GM23338 (cell line): ENCODE measurements at regions not wholly inside any gene's neighbourhood (a gene's known extent, or its start where the extent isn't known, plus 50 kb on each side); places are given as distances from the start of the nearest gene placed in this dataset.

Experiments
- ATAC-seq: fragments of 200-7000 bp; cut with Tn5 transposase; 3 replicates; pipeline ENCODE4 v1.9.1; 2020
- DNase-seq: peaks from one replicate; pipeline ENCODE4 v3.0.0-alpha.2; 2015; ENCODE audit warnings: low spot score
- H2AFZ ChIP-seq: fragments of 200-600 bp; sonication (generic); 2 replicates; pipeline ENCODE4 v1.8.0; 2016; ENCODE audit warnings: antibody characterized with exemption, mild to moderate bottlenecking, moderate library complexity
- H3F3A ChIP-seq: fragments of 200-600 bp; sonication (generic); replicated peaks from 2 replicates; pipeline ENCODE4 v1.8.0; 2017; ENCODE audit warnings: antibody characterized with exemption, mixed run types, low read depth
- H3K27ac ChIP-seq: fragments of 200-600 bp; sonication (generic); 2 replicates; pipeline ENCODE4 v1.6.1; 2016; ENCODE audit warnings: low read depth
- H3K27me3 ChIP-seq: fragments of 200-600 bp; sonication (generic); 2 replicates; pipeline ENCODE4 v1.8.0; 2016; ENCODE audit warnings: mild to moderate bottlenecking, mixed run types, moderate library complexity; ENCODE audit not compliant: insufficient read depth
- H3K36me3 ChIP-seq: fragments of 200-600 bp; sonication (generic); 2 replicates; pipeline ENCODE4 v1.8.0; 2016; ENCODE audit warnings: mild to moderate bottlenecking; ENCODE audit not compliant: insufficient read depth
- H3K4me1 ChIP-seq: fragments of 200-600 bp; sonication (generic); 2 replicates; pipeline ENCODE4 v1.8.0; 2016; ENCODE audit warnings: mild to moderate bottlenecking, moderate library complexity; ENCODE audit not compliant: insufficient read depth
- H3K4me2 ChIP-seq: fragments of 200-600 bp; sonication (generic); 2 replicates; pipeline ENCODE4 v1.7.1; 2017; ENCODE audit warnings: mixed run types
- H3K4me3 ChIP-seq: fragments of 200-600 bp; sonication (generic); 2 replicates; pipeline ENCODE4 v1.6.1; 2016; ENCODE audit warnings: mixed run types
- H3K79me2 ChIP-seq: fragments of 200-600 bp; sonication (generic); replicated peaks from 2 replicates; pipeline ENCODE4 v1.8.0; 2017; ENCODE audit warnings: mild to moderate bottlenecking; ENCODE audit not compliant: insufficient read depth
- H3K9me2 ChIP-seq: fragments of 200-600 bp; sonication (generic); 2 replicates; pipeline ENCODE4 v1.8.0; 2017; ENCODE audit not compliant: insufficient read depth
- H4K20me1 ChIP-seq: fragments of 200-600 bp; sonication (generic); replicated peaks from 2 replicates; pipeline ENCODE4 v1.8.0; 2017; ENCODE audit warnings: mild to moderate bottlenecking; ENCODE audit not compliant: insufficient read depth
- H3K27ac Mint-ChIP-seq: 2 replicates; pipeline ENCODE4 v1.8.0; 2020; ENCODE audit warnings: inconsistent platforms, mild to moderate bottlenecking, moderate library complexity, mixed read lengths
- H3K27me3 Mint-ChIP-seq: 3 replicates; pipeline ENCODE4 v1.8.0; 2022; ENCODE audit warnings: low read depth, mild to moderate bottlenecking, moderate library complexity, mixed read lengths, inconsistent platforms; ENCODE audit not compliant: insufficient read depth, poor library complexity
- H3K36me3 Mint-ChIP-seq: 3 replicates; pipeline ENCODE4 v1.8.0; 2021; ENCODE audit warnings: low read depth, mild to moderate bottlenecking, inconsistent platforms, moderate library complexity, mixed read lengths
- H3K4me1 Mint-ChIP-seq: 3 replicates; pipeline ENCODE4 v1.8.0; 2020; ENCODE audit warnings: mild to moderate bottlenecking, inconsistent platforms, mixed read lengths
- H3K4me3 Mint-ChIP-seq: 3 replicates; pipeline ENCODE4 v1.8.0; 2021; ENCODE audit warnings: moderate library complexity, mild to moderate bottlenecking, inconsistent platforms, mixed read lengths
- H3K9me3 Mint-ChIP-seq: 3 replicates; pipeline ENCODE4 v1.8.0; 2020; ENCODE audit warnings: moderate library complexity, mild to moderate bottlenecking, inconsistent platforms, mixed read lengths
- CTCF ChIP-seq, 2 experiments: fragments of 200-600 bp in 1 of 2; sonication (generic) in 1 of 2; conservative IDR thresholded peaks; 2 replicates each; pipeline versions ENCODE4 v1.5.1 to v1.6.1; 2016 to 2017; ENCODE audit warnings: antibody characterized with exemption in 2 of 2, low read depth in 2 of 2, mild to moderate bottlenecking in 2 of 2, moderate library complexity in 1 of 2
- ETS1 ChIP-seq: IDR thresholded peaks from 2 replicates; pipeline ENCODE4 v1.6.1; 2016; ENCODE audit warnings: antibody characterized with exemption
- EZH2 ChIP-seq: fragments of 200-600 bp; sonication (generic); IDR thresholded peaks from one replicate; pipeline ENCODE4 v1.8.0; 2017; ENCODE audit warnings: antibody characterized with exemption, mild to moderate bottlenecking, low read depth; ENCODE audit not compliant: unreplicated experiment
- JUNB ChIP-seq: IDR thresholded peaks from one replicate; pipeline ENCODE4 v1.6.1; 2016; ENCODE audit warnings: antibody characterized with exemption; ENCODE audit not compliant: unreplicated experiment
- STAT1 ChIP-seq: IDR thresholded peaks from one replicate; pipeline ENCODE4 v1.6.1; 2016; ENCODE audit warnings: antibody characterized with exemption; ENCODE audit not compliant: unreplicated experiment
- ZNF331 ChIP-seq: fragments of 250-450 bp; sonication (Bioruptor Pico); IDR thresholded peaks from 2 replicates; pipeline ENCODE4 v1.5.0; 2020; ENCODE audit warnings: low read depth, mild to moderate bottlenecking, moderate library complexity
- ZNF462 ChIP-seq: fragments of 250-450 bp; sonication (Bioruptor Pico); IDR thresholded peaks from 2 replicates; pipeline ENCODE4 v1.5.0; 2020; ENCODE audit warnings: mild to moderate bottlenecking, moderate library complexity

GRCh38 chr20:52777171-52777570 lies 195.0 kb upstream of the TSHZ2 start (continued):
- TF ChIP-seq ZNF462 (CRISPR knock-in tag) (no peak), EZH2 (no peak), ETS1 (no peak)

- no peaks in the 10 kb centered on the region for H3K27me3 Mint-ChIP-seq
- DNase-seq (no peak), ATAC-seq (no peak)
- Histone ChIP-seq H3K27ac (no peak overlapping the region), H4K20me1 (no peaks in the 10 kb centered on the region), H2AFZ (no peak overlapping the region), H3K27me3 (no peaks in the 10 kb centered on the region), H3F3A (no peaks in the 10 kb centered on the region), H3K4me1 (no peaks in the 10 kb centered on the region), H3K36me3 (no peaks in the 10 kb centered on the region), H3K4me2 (no peak overlapping the region), H3K9me2 (0 out of 2 replicates have a peak, but pooled peaks cover 6% of the 10 kb centered on the region), H3K4me3 (no peak overlapping the region), H3K79me2 (no peaks in the 10 kb centered on the region)
- no peaks in the 10 kb centered on the region for H3K9me3 Mint-ChIP-seq
- no peak overlapping the region for H3K4me3 Mint-ChIP-seq
- no peaks in the 10 kb centered on the region for H3K4me1 Mint-ChIP-seq
- H3K36me3 Mint-ChIP-seq = no peaks in the 10 kb centered on the region
- no peak overlapping the region for H3K27ac Mint-ChIP-seq
- TF ChIP-seq STAT1 (no peak), CTCF (conservative IDR thresholded peaks at IDR 0.05; ENCODE audit: low read depth in 2 of 2) (no peak), EZH2 (no peak), ZNF331 (no peak), JUNB (no peak), ZNF462 (CRISPR knock-in tag) (no peak)
These were observed 196.4 kb upstream of the TSHZ2 start for GRCh38 chr20:52775786-52776185.
